GM23338 (cell line): ENCODE measurements at regions not wholly inside any gene's neighbourhood (a gene's known extent, or its start where the extent isn't known, plus 50 kb on each side); places are given as distances from the start of the nearest gene placed in this dataset.

Source experiments
- ATAC-seq: fragments of 200-7000 bp; cut with Tn5 transposase; 3 replicates; pipeline ENCODE4 v1.9.1; 2020
- DNase-seq: peaks from one replicate; pipeline ENCODE4 v3.0.0-alpha.2; 2015; ENCODE audit warnings: low spot score
- H2AFZ ChIP-seq: fragments of 200-600 bp; sonication (generic); 2 replicates; pipeline ENCODE4 v1.8.0; 2016; ENCODE audit warnings: antibody characterized with exemption, mild to moderate bottlenecking, moderate library complexity
- H3F3A ChIP-seq: fragments of 200-600 bp; sonication (generic); replicated peaks from 2 replicates; pipeline ENCODE4 v1.8.0; 2017; ENCODE audit warnings: antibody characterized with exemption, mixed run types, low read depth
- H3K27ac ChIP-seq: fragments of 200-600 bp; sonication (generic); 2 replicates; pipeline ENCODE4 v1.6.1; 2016; ENCODE audit warnings: low read depth
- H3K27me3 ChIP-seq: fragments of 200-600 bp; sonication (generic); 2 replicates; pipeline ENCODE4 v1.8.0; 2016; ENCODE audit warnings: mild to moderate bottlenecking, mixed run types, moderate library complexity; ENCODE audit not compliant: insufficient read depth
- H3K36me3 ChIP-seq: fragments of 200-600 bp; sonication (generic); 2 replicates; pipeline ENCODE4 v1.8.0; 2016; ENCODE audit warnings: mild to moderate bottlenecking; ENCODE audit not compliant: insufficient read depth
- H3K4me1 ChIP-seq: fragments of 200-600 bp; sonication (generic); 2 replicates; pipeline ENCODE4 v1.8.0; 2016; ENCODE audit warnings: mild to moderate bottlenecking, moderate library complexity; ENCODE audit not compliant: insufficient read depth
- H3K4me2 ChIP-seq: fragments of 200-600 bp; sonication (generic); 2 replicates; pipeline ENCODE4 v1.7.1; 2017; ENCODE audit warnings: mixed run types
- H3K4me3 ChIP-seq: fragments of 200-600 bp; sonication (generic); 2 replicates; pipeline ENCODE4 v1.6.1; 2016; ENCODE audit warnings: mixed run types
- H3K79me2 ChIP-seq: fragments of 200-600 bp; sonication (generic); replicated peaks from 2 replicates; pipeline ENCODE4 v1.8.0; 2017; ENCODE audit warnings: mild to moderate bottlenecking; ENCODE audit not compliant: insufficient read depth
- H3K9me2 ChIP-seq: fragments of 200-600 bp; sonication (generic); 2 replicates; pipeline ENCODE4 v1.8.0; 2017; ENCODE audit not compliant: insufficient read depth
- H4K20me1 ChIP-seq: fragments of 200-600 bp; sonication (generic); replicated peaks from 2 replicates; pipeline ENCODE4 v1.8.0; 2017; ENCODE audit warnings: mild to moderate bottlenecking; ENCODE audit not compliant: insufficient read depth
- H3K27ac Mint-ChIP-seq: 2 replicates; pipeline ENCODE4 v1.8.0; 2020; ENCODE audit warnings: inconsistent platforms, mild to moderate bottlenecking, moderate library complexity, mixed read lengths
- H3K27me3 Mint-ChIP-seq: 3 replicates; pipeline ENCODE4 v1.8.0; 2022; ENCODE audit warnings: low read depth, mild to moderate bottlenecking, moderate library complexity, mixed read lengths, inconsistent platforms; ENCODE audit not compliant: insufficient read depth, poor library complexity
- H3K36me3 Mint-ChIP-seq: 3 replicates; pipeline ENCODE4 v1.8.0; 2021; ENCODE audit warnings: low read depth, mild to moderate bottlenecking, inconsistent platforms, moderate library complexity, mixed read lengths
- H3K4me1 Mint-ChIP-seq: 3 replicates; pipeline ENCODE4 v1.8.0; 2020; ENCODE audit warnings: mild to moderate bottlenecking, inconsistent platforms, mixed read lengths
- H3K4me3 Mint-ChIP-seq: 3 replicates; pipeline ENCODE4 v1.8.0; 2021; ENCODE audit warnings: moderate library complexity, mild to moderate bottlenecking, inconsistent platforms, mixed read lengths
- H3K9me3 Mint-ChIP-seq: 3 replicates; pipeline ENCODE4 v1.8.0; 2020; ENCODE audit warnings: moderate library complexity, mild to moderate bottlenecking, inconsistent platforms, mixed read lengths
- CREB1 ChIP-seq: fragments of 250-450 bp; sonication (Bioruptor Pico); IDR thresholded peaks from 2 replicates; pipeline ENCODE4 v1.5.0; 2020; ENCODE audit warnings: low read depth, mild to moderate bottlenecking, moderate library complexity
- EZH2 ChIP-seq: fragments of 200-600 bp; sonication (generic); IDR thresholded peaks from one replicate; pipeline ENCODE4 v1.8.0; 2017; ENCODE audit warnings: antibody characterized with exemption, mild to moderate bottlenecking, low read depth; ENCODE audit not compliant: unreplicated experiment
- JUNB ChIP-seq: IDR thresholded peaks from one replicate; pipeline ENCODE4 v1.6.1; 2016; ENCODE audit warnings: antibody characterized with exemption; ENCODE audit not compliant: unreplicated experiment
- NANOG ChIP-seq: IDR thresholded peaks from 2 replicates; pipeline ENCODE4 v1.6.1; 2016; ENCODE audit warnings: antibody characterized with exemption, borderline replicate concordance
- POLR2AphosphoS5 ChIP-seq: IDR thresholded peaks from 2 replicates; pipeline ENCODE4 v1.6.1; 2016; ENCODE audit warnings: antibody characterized with exemption, low read depth
- ZNF114 ChIP-seq: fragments of 250-450 bp; sonication (Bioruptor Pico); IDR thresholded peaks from 2 replicates; pipeline ENCODE4 v1.5.0; 2020; ENCODE audit warnings: mild to moderate bottlenecking, moderate library complexity
- TF ChIP-seq, protein P1 (sequence below): IDR thresholded peaks from 2 replicates; pipeline ENCODE4 v1.6.1; 2016; ENCODE audit warnings: antibody characterized with exemption
- TF ChIP-seq, protein P2 (sequence below): fragments of 250-450 bp; sonication (Bioruptor Pico); IDR thresholded peaks from 2 replicates; pipeline ENCODE4 v1.5.0; 2020; ENCODE audit warnings: mild to moderate bottlenecking, moderate library complexity
- TF ChIP-seq, protein P3 (sequence below): IDR thresholded peaks from one replicate; pipeline ENCODE4 v1.6.1; 2018; ENCODE audit warnings: antibody characterized with exemption; ENCODE audit not compliant: unreplicated experiment

DNA sequence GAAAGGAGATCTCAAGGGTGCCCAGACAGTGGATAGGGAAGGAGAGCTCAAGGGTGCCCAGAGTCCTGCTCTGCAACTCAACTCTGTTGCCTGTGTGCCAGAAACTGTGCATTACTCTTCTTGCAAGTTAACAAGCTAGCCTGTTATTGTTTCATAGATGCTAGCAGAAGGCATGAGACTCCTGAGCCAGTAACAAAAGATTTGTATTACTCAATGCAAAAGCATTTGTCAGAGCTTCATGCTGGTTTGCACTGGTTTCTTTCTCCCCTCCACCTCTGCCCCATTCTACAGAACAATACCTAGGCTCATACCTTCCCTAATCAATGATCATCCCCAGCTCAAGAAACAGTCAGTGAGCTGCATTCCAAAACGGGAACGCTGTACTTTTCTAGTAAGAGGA, 124.5 kb upstream of the NEIL3 start (continued):
- TF ChIP-seq CREB1 (CRISPR knock-in tag) (no peak), ZNF114 (CRISPR knock-in tag) (no peak)
- TF ChIP-seq, protein P1, sequence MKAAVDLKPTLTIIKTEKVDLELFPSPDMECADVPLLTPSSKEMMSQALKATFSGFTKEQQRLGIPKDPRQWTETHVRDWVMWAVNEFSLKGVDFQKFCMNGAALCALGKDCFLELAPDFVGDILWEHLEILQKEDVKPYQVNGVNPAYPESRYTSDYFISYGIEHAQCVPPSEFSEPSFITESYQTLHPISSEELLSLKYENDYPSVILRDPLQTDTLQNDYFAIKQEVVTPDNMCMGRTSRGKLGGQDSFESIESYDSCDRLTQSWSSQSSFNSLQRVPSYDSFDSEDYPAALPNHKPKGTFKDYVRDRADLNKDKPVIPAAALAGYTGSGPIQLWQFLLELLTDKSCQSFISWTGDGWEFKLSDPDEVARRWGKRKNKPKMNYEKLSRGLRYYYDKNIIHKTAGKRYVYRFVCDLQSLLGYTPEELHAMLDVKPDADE, result no peak

DNA sequence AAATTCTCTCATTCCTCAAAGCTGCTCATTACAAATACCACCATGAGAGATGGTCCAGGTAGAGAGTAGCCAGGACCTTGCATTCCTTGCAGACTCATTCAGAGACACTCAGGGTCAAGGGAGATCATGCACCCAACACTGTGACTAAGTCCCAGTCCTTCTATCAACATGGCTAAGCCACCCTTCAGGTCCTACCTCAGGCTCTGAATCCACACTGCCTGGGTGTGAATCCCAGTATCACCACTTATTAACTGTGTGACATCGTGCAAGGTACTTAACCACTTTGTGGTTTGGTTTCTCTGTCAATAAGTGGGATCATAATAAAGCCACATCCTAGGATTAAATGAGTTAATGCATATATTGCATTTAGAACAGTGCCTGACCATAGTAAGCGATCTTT, 124.1 kb upstream of the NEIL3 start:
- Mint-ChIP-seq H3K27me3 (no peaks in the 10 kb centered on the region), H3K36me3 (no peaks in the 10 kb centered on the region), H3K4me1 (peaks cover 5% of the 10 kb centered on the region), H3K4me3 (no peak overlapping the region), H3K27ac (no peak overlapping the region), H3K9me3 (no peaks in the 10 kb centered on the region)
- no peaks in the 10 kb centered on the region for H3K27me3 ChIP-seq
- DNase-seq (no peak), ATAC-seq (no peak)
- H3K36me3 ChIP-seq, result no peaks in the 10 kb centered on the region
- H4K20me1 ChIP-seq, result no peaks in the 10 kb centered on the region
- no peak overlapping the region for H3K27ac ChIP-seq
- peaks cover 2% of the 10 kb centered on the region; the same call in 1 of the 2 replicates for H3K4me1 ChIP-seq
- no peaks in the 10 kb centered on the region for H3K79me2 ChIP-seq
- H3K4me3 ChIP-seq, result no peak overlapping the region
- H2AFZ ChIP-seq, result peak overlapping the region; percentile 75
- TF ChIP-seq EZH2 (no peak), JUNB (no peak), CREB1 (CRISPR knock-in tag) (no peak), POLR2AphosphoS5 (no peak), NANOG (no peak)
- TF ChIP-seq, protein P2, sequence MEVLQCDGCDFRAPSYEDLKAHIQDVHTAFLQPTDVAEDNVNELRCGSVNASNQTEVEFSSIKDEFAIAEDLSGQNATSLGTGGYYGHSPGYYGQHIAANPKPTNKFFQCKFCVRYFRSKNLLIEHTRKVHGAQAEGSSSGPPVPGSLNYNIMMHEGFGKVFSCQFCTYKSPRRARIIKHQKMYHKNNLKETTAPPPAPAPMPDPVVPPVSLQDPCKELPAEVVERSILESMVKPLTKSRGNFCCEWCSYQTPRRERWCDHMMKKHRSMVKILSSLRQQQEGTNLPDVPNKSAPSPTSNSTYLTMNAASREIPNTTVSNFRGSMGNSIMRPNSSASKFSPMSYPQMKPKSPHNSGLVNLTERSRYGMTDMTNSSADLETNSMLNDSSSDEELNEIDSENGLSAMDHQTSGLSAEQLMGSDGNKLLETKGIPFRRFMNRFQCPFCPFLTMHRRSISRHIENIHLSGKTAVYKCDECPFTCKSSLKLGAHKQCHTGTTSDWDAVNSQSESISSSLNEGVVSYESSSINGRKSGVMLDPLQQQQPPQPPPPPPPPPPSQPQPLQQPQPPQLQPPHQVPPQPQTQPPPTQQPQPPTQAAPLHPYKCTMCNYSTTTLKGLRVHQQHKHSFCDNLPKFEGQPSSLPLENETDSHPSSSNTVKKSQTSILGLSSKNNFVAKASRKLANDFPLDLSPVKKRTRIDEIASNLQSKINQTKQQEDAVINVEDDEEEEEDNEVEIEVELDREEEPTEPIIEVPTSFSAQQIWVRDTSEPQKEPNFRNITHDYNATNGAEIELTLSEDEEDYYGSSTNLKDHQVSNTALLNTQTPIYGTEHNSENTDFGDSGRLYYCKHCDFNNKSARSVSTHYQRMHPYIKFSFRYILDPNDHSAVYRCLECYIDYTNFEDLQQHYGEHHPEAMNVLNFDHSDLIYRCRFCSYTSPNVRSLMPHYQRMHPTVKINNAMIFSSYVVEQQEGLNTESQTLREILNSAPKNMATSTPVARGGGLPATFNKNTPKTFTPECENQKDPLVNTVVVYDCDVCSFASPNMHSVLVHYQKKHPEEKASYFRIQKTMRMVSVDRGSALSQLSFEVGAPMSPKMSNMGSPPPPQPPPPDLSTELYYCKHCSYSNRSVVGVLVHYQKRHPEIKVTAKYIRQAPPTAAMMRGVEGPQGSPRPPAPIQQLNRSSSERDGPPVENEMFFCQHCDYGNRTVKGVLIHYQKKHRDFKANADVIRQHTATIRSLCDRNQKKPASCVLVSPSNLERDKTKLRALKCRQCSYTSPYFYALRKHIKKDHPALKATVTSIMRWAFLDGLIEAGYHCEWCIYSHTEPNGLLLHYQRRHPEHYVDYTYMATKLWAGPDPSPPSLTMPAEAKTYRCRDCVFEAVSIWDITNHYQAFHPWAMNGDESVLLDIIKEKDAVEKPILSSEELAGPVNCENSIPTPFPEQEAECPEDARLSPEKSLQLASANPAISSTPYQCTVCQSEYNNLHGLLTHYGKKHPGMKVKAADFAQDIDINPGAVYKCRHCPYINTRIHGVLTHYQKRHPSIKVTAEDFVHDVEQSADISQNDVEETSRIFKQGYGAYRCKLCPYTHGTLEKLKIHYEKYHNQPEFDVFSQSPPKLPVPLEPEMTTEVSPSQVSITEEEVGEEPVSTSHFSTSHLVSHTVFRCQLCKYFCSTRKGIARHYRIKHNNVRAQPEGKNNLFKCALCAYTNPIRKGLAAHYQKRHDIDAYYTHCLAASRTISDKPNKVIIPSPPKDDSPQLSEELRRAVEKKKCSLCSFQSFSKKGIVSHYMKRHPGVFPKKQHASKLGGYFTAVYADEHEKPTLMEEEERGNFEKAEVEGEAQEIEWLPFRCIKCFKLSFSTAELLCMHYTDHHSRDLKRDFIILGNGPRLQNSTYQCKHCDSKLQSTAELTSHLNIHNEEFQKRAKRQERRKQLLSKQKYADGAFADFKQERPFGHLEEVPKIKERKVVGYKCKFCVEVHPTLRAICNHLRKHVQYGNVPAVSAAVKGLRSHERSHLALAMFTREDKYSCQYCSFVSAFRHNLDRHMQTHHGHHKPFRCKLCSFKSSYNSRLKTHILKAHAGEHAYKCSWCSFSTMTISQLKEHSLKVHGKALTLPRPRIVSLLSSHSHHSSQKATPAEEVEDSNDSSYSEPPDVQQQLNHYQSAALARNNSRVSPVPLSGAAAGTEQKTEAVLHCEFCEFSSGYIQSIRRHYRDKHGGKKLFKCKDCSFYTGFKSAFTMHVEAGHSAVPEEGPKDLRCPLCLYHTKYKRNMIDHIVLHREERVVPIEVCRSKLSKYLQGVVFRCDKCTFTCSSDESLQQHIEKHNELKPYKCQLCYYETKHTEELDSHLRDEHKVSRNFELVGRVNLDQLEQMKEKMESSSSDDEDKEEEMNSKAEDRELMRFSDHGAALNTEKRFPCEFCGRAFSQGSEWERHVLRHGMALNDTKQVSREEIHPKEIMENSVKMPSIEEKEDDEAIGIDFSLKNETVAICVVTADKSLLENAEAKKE (CRISPR knock-in tag), result no peak
- TF ChIP-seq, protein P3, sequence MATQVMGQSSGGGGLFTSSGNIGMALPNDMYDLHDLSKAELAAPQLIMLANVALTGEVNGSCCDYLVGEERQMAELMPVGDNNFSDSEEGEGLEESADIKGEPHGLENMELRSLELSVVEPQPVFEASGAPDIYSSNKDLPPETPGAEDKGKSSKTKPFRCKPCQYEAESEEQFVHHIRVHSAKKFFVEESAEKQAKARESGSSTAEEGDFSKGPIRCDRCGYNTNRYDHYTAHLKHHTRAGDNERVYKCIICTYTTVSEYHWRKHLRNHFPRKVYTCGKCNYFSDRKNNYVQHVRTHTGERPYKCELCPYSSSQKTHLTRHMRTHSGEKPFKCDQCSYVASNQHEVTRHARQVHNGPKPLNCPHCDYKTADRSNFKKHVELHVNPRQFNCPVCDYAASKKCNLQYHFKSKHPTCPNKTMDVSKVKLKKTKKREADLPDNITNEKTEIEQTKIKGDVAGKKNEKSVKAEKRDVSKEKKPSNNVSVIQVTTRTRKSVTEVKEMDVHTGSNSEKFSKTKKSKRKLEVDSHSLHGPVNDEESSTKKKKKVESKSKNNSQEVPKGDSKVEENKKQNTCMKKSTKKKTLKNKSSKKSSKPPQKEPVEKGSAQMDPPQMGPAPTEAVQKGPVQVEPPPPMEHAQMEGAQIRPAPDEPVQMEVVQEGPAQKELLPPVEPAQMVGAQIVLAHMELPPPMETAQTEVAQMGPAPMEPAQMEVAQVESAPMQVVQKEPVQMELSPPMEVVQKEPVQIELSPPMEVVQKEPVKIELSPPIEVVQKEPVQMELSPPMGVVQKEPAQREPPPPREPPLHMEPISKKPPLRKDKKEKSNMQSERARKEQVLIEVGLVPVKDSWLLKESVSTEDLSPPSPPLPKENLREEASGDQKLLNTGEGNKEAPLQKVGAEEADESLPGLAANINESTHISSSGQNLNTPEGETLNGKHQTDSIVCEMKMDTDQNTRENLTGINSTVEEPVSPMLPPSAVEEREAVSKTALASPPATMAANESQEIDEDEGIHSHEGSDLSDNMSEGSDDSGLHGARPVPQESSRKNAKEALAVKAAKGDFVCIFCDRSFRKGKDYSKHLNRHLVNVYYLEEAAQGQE, result no peak
- H3F3A ChIP-seq, result no peaks in the 10 kb centered on the region
- H3K9me2 ChIP-seq, result no peaks in the 10 kb centered on the region
- no peak overlapping the region for H3K4me2 ChIP-seq
